ENCODE measurements at regions not wholly inside any gene's neighbourhood (a gene's known extent, or its start where the extent isn't known, plus 50 kb on each side); places are given as distances from the start of the nearest gene placed in this dataset.
"Not testable (repeated sequence)": the region's sequence is repeated elsewhere in the genome, so short reads cannot be mapped to it uniquely, and the experiment has no call there.

GRCh38 chr2:131639001-131639620, 111.4 kb downstream of the CCDC74A start:
- DNase-seq (ENCODE audit: low read depth): not testable (repeated sequence)

DNA sequence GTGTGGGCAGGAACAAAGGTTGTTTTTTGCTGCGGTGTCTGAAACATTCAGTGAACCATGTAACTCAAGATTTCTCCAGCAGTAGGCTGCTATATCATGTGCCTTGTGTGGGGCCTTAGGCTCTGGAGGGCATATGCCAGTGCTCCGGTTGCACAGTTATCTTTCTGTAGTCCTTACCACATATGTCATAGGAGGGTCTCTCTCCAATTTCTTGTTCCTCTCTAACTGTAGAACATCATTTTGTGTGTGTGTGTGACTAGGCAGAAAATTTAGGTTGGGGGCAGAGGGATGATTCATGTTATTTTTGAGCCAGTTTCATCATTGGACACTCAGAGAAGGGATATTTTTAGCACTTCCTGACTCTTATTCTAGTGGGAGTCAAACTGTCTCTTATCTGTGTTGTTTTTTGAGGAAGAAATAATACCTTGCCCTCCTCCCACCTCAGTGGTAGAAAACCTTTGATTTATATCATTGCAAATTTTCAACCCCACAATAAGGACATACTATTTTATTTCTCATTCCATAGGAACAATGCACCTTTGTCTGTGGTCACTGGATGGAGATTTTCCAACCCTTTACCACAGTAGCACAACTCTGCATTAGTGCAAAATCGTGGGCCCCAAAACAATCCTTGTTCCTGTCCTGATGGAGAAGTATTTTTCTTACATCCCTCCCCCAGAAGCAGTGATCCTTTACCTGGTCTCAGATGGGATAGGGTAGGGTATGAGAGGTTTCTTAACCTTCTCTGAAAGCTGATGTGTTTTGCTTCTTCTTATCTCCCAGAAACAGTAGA, 113.9 kb downstream of the CCDC74A start:
- DNase-seq (ENCODE audit: low read depth): no peak

GRCh38 chr2:131643180-131643579, 115.5 kb downstream of the CCDC74A start:
- DNase-seq (ENCODE audit: low read depth): not testable (repeated sequence)

DNA sequence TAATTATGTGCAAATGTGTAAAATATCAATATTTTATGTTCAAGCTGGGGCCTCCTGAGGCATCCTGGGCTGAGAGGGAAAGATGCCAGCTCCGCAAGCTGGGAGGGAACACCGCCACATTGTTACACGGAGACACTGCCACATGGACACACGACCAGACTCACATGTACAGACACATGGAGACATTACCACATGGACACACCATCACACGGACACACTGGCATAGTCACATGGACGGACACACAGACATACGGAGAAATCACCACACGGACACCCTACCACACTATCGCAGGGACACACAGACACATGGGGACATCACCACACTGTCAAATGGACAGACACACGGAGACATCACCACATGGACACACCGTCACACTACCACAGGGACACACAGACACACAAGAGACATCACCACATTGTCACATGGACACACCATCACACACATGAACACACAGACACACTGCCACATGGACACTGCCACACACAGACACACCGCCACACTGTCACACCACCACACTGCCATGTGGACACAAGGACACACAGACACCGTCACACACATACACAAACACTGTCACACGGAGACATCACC, 117.6 kb downstream of the CCDC74A start:
- DNase-seq (ENCODE audit: low read depth): no peak

DNA sequence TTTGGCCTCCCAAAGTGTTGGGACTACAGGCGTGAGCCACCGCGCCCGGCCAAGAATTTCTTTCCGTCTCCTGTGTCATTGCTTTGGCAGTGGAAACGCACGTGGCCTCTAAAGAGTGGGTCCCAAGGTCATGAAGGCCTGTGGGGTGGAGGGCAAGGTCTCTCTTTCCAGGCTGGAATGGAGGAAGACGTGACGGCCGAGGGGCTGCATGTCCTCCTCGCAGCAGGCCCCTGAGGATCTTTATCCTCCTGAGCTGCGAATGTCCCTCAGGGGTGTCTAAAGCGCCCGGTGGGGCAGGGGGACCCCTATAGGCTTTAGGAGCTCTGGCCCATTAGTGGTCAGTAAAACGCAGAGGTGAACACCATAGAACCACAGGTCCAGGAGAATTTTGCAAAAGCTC, 118.5 kb downstream of the CCDC74A start:
- DNase-seq (ENCODE audit: low read depth): not testable (repeated sequence)

- DNase-seq (ENCODE audit: low read depth): no peak
These were observed 119.1 kb downstream of the CCDC74A start for GRCh38 chr2:131646669-131647297.

GRCh38 chr2:131648565-131648964, 120.9 kb downstream of the CCDC74A start:
- DNase-seq (ENCODE audit: low read depth): not testable (repeated sequence)

DNA sequence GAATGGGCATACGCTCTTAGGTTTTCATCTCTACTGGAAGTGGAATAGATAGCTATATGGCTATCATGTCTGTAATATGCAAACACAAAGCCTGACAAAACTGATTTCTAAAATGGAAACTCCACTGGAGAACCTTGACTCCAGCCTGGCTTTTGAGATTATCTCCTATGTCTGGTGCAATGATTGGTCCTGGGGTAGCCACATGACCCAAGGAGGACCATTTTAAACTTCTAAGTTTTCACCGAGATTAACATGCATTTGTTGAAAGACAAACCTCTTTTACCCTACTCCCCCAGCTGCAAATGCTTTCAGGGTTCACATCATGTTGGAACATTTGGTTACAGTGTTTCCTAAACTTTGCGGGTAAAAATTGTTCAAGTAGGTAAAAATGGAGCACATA, 124.6 kb downstream of the CCDC74A start:
- not testable (repeated sequence) for DNase-seq (ENCODE audit: low read depth)

- not testable (repeated sequence) for DNase-seq (ENCODE audit: low read depth)
These were observed 126.4 kb downstream of the CCDC74A start for GRCh38 chr2:131654107-131654506.

- no peak for DNase-seq (ENCODE audit: low read depth)
These were observed 129.3 kb downstream of the CCDC74A start for GRCh38 chr2:131656816-131657633.

GRCh38 chr2:131657895-131658768, 130.4 kb downstream of the CCDC74A start:
- DNase-seq (ENCODE audit: low read depth): no peak

- DNase-seq (ENCODE audit: low read depth): no peak
These were observed 131.1 kb downstream of the CCDC74A start for GRCh38 chr2:131658769-131659131.

- DNase-seq (ENCODE audit: low read depth): no peak
These were observed 131.5 kb downstream of the CCDC74A start for GRCh38 chr2:131659168-131659572.

- DNase-seq (ENCODE audit: low read depth): not testable (repeated sequence)
These were observed 133.6 kb downstream of the CCDC74A start for GRCh38 chr2:131661101-131661782.

DNA sequence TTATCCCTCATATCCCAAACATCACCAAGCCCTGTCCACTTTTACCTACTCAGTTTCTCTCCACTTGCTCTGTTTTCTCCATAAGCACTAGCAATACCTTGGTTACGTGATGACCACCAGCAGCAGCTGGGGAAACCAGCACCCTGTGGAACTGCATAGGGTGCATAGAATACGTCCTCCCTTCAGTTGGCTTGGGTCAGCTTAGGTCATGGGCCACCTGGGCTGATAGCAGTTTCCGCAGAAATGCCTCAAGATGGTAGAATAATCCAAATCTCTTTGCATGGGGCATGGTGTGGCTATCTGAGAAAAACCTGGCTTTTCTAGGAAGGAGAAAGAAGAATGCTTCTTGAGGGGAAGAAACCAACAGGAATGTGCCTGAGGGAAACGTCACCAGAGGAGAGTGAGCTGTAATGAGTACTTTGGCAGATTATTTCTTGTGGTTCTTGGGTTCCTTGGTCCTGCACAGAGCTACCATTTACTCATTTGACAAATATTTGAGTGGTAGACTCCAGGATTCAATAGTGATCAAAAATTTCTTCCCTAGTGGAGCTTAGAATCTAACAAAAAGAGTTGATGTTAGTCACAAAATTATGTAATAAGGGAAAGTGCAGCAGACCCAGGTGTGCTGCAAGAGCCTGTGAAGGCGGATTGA, 134.3 kb downstream of the CCDC74A start:
- DNase-seq (ENCODE audit: low read depth): not testable (repeated sequence)

DNA sequence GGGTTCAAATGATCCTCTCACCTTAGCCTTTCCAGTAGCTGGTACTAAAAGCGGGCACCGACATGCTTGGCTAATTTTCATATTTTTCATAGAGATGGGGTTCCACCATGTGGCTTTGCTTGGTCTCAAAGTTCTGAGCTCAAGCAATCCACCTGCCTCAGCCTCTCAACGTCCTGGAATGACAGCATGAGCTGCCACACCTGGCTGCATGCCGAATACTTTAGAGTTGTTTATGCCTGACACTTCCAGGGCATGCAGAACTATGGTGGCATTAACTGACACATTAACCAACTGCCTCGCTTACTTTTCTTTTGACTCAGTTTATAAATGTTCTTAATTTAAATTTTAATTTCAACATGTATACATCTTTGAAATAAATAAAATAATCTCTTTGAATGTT, 135.8 kb downstream of the CCDC74A start:
- not testable (repeated sequence) for DNase-seq (ENCODE audit: low read depth)

- not testable (repeated sequence) for DNase-seq (ENCODE audit: low read depth)
These were observed 138.0 kb downstream of the CCDC74A start for GRCh38 chr2:131665716-131666115.

GRCh38 chr2:131668794-131669540, 141.3 kb downstream of the CCDC74A start:
- DNase-seq (ENCODE audit: low read depth): not testable (repeated sequence)
